ENCODE measurements at regions not wholly inside any gene's neighbourhood (a gene's known extent, or its start where the extent isn't known, plus 50 kb on each side); places are given as distances from the start of the nearest gene placed in this dataset.

DNA sequence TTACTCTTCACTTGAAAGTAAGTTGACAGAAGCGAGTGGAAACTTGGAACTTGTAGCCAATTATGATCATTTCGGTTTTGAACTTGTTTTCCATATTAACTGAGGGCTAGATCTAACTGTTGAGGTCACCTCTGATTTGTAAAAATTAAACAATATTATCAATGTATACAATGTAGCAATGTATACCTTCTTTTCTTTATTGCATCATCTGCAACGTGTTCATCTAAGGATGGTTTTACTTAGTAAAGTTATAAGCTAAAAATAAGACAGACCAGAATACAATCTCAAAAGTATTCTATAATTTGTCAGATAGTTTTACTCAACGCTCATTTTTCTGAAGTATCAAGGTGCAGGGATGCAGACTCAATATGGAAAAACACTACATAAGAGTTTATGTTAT lies 435.0 kb upstream of the TNP1 start:
- no peak for TF ChIP-seq EP300 (IDR thresholded peaks at IDR 0.05; ENCODE audit: low read depth in 2 of 2, low read length in 2 of 2)
- TF ChIP-seq EP300 (CRISPR knock-in tag; IDR thresholded peaks at IDR 0.05; ENCODE audit: borderline replicate concordance): no peak
- no peak for TF ChIP-seq HCFC1 (IDR thresholded peaks at IDR 0.05; ENCODE audit: low read depth, low read length)
- TF ChIP-seq, protein P1, sequence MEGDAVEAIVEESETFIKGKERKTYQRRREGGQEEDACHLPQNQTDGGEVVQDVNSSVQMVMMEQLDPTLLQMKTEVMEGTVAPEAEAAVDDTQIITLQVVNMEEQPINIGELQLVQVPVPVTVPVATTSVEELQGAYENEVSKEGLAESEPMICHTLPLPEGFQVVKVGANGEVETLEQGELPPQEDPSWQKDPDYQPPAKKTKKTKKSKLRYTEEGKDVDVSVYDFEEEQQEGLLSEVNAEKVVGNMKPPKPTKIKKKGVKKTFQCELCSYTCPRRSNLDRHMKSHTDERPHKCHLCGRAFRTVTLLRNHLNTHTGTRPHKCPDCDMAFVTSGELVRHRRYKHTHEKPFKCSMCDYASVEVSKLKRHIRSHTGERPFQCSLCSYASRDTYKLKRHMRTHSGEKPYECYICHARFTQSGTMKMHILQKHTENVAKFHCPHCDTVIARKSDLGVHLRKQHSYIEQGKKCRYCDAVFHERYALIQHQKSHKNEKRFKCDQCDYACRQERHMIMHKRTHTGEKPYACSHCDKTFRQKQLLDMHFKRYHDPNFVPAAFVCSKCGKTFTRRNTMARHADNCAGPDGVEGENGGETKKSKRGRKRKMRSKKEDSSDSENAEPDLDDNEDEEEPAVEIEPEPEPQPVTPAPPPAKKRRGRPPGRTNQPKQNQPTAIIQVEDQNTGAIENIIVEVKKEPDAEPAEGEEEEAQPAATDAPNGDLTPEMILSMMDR (CRISPR knock-in tag; IDR thresholded peaks at IDR 0.05): no peak
- no peak for TF ChIP-seq THAP7 (CRISPR knock-in tag; IDR thresholded peaks at IDR 0.05)
- TF ChIP-seq PRPF4 (IDR thresholded peaks at IDR 0.05; ENCODE audit: low read depth, low read length, poor library complexity, severe bottlenecking): no peak
- peak; percentile 54; the same call in 1 of the 2 replicates for TF ChIP-seq CEBPB (IDR thresholded peaks at IDR 0.05; ENCODE audit: borderline replicate concordance, low read depth, low read length)
- no peak for TF ChIP-seq KDM2A (CRISPR knock-in tag; IDR thresholded peaks at IDR 0.05; ENCODE audit: borderline replicate concordance, low read depth)
- no peak for TF ChIP-seq ZBTB38 (CRISPR knock-in tag; IDR thresholded peaks at IDR 0.05)
- no peak for TF ChIP-seq MXI1 (IDR thresholded peaks at IDR 0.05; ENCODE audit: borderline replicate concordance, low read depth, low read length)
- TF ChIP-seq ZBTB40 (IDR thresholded peaks at IDR 0.05): no peak
- TF ChIP-seq ZBTB40 (CRISPR knock-in tag; IDR thresholded peaks at IDR 0.05): no peak
- no peak for TF ChIP-seq GABPB1 (CRISPR knock-in tag; IDR thresholded peaks at IDR 0.05)
- no peak for TF ChIP-seq SIX4 (CRISPR knock-in tag; IDR thresholded peaks at IDR 0.05)
- no peak for TF ChIP-seq BCLAF1 (IDR thresholded peaks at IDR 0.05)
